ENCODE measurements at regions not wholly inside any gene's neighbourhood (a gene's known extent, or its start where the extent isn't known, plus 50 kb on each side); places are given as distances from the start of the nearest gene placed in this dataset.

DNA sequence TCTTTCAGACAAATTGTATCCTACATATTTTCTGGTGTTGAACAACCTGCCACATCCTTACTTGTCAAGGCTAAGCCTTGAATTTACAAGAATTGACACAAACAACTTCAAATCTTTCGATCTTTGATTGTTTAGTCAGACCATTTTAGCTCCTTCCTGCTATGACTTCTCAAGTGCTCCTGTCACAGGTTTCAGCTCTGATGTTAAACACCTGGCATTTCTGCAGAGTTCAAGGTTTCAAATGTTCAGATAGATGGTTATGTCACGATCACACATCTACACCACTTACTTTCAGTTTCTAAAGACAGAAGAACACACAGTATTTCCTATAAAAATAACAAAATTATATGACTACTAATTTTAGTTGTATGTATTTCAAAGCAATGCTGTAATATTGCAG lies 84.0 kb downstream of the RND3 start:
- TF ChIP-seq, protein P1, sequence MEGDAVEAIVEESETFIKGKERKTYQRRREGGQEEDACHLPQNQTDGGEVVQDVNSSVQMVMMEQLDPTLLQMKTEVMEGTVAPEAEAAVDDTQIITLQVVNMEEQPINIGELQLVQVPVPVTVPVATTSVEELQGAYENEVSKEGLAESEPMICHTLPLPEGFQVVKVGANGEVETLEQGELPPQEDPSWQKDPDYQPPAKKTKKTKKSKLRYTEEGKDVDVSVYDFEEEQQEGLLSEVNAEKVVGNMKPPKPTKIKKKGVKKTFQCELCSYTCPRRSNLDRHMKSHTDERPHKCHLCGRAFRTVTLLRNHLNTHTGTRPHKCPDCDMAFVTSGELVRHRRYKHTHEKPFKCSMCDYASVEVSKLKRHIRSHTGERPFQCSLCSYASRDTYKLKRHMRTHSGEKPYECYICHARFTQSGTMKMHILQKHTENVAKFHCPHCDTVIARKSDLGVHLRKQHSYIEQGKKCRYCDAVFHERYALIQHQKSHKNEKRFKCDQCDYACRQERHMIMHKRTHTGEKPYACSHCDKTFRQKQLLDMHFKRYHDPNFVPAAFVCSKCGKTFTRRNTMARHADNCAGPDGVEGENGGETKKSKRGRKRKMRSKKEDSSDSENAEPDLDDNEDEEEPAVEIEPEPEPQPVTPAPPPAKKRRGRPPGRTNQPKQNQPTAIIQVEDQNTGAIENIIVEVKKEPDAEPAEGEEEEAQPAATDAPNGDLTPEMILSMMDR (IDR thresholded peaks at IDR 0.05; ENCODE audit: low read length, missing control alignments), result no peak
- peak overlapping the region; percentile 29 for H3K4me3 ChIP-seq (replicated peaks; ENCODE audit: low read depth, low read length)
- DNase-seq (ENCODE audit: low read depth), result no peak

GRCh38 chr2:150402953-150403352 lies 84.5 kb downstream of the RND3 start:
- H3K4me3 ChIP-seq (replicated peaks; ENCODE audit: low read depth, low read length), result no peak overlapping the region
- no peak for DNase-seq (ENCODE audit: low read depth)
- TF ChIP-seq, protein P1 (IDR thresholded peaks at IDR 0.05; ENCODE audit: low read length, missing control alignments), result no peak

- TF ChIP-seq, protein P1 (IDR thresholded peaks at IDR 0.05; ENCODE audit: low read length, missing control alignments), result no peak
- no peak overlapping the region for H3K4me3 ChIP-seq (replicated peaks; ENCODE audit: low read depth, low read length)
- DNase-seq (ENCODE audit: low read depth), result no peak
Measured at GRCh38 chr2:150400849-150401248, 86.6 kb downstream of the RND3 start.

GRCh38 chr2:150392614-150393013 lies 94.9 kb downstream of the RND3 start:
- H3K4me3 ChIP-seq (replicated peaks; ENCODE audit: low read depth, low read length), result no peak overlapping the region
- no peak for DNase-seq (ENCODE audit: low read depth)
- TF ChIP-seq, protein P1 (IDR thresholded peaks at IDR 0.05; ENCODE audit: low read length, missing control alignments), result no peak

GRCh38 chr2:150391779-150392178 lies 95.7 kb downstream of the RND3 start:
- no peak for DNase-seq (ENCODE audit: low read depth)

GRCh38 chr2:150389447-150389846 lies 98.0 kb downstream of the RND3 start:
- TF ChIP-seq, protein P1 (IDR thresholded peaks at IDR 0.05; ENCODE audit: low read length, missing control alignments), result no peak

More at GRCh38 chr2:150391779-150392178, 95.7 kb downstream of the RND3 start:
- TF ChIP-seq, protein P1 (IDR thresholded peaks at IDR 0.05; ENCODE audit: low read length, missing control alignments), result no peak
- H3K4me3 ChIP-seq (replicated peaks; ENCODE audit: low read depth, low read length), result no peak overlapping the region

DNA sequence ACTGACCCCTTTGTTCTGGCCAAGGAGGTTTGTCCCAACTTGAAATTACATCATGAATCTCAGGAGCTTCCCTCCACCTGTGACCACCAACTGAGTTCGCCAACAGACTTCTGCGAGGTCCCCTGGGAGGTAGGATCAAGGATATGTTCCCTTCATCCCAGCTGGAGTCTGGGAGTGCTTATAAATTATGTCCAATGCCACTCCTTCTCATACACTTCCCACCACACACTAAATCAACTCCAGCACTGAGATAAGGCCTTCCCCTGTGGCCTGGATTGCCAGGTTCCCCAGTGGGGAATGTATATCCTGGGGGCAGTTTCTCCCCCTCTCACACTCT lies 99.2 kb downstream of the RND3 start:
- no peak for DNase-seq (ENCODE audit: low read depth)
- no peak overlapping the region for H3K4me3 ChIP-seq (replicated peaks; ENCODE audit: low read depth, low read length)
- TF ChIP-seq, protein P1 (IDR thresholded peaks at IDR 0.05; ENCODE audit: low read length, missing control alignments), result no peak

More at GRCh38 chr2:150389447-150389846, 98.0 kb downstream of the RND3 start:
- DNase-seq (ENCODE audit: low read depth), result no peak
- no peak overlapping the region for H3K4me3 ChIP-seq (replicated peaks; ENCODE audit: low read depth, low read length)
